HepG2 (cell line): ENCODE measurements at regions not wholly inside any gene's neighbourhood (a gene's known extent, or its start where the extent isn't known, plus 50 kb on each side); places are given as distances from the start of the nearest gene placed in this dataset.

Experiments
- BCLAF1 ChIP-seq: fragments of 450-650 bp; IDR thresholded peaks from 2 replicates; pipeline ENCODE4 v1.6.1; 2017; ENCODE audit warnings: mild to moderate bottlenecking
- ERF ChIP-seq: IDR thresholded peaks from 2 replicates; pipeline ENCODE4 v1.6.1; 2018; ENCODE audit warnings: missing biosample characterization, missing genetic modification reagents
- FOXC1 ChIP-seq: sonication (generic); formaldehyde crosslinking; IDR thresholded peaks from 2 replicates; pipeline ENCODE4 v1.8.0; 2022; ENCODE audit warnings: mild to moderate bottlenecking, missing genetic modification reagents, borderline replicate concordance
- GPN1 ChIP-seq: sonication (generic); formaldehyde crosslinking; IDR thresholded peaks from 2 replicates; pipeline ENCODE4 v1.5.1; 2020; ENCODE audit warnings: missing genetic modification reagents, borderline replicate concordance
- HNRNPLL ChIP-seq: fragments of 200-400 bp; formaldehyde crosslinking; IDR thresholded peaks from 2 replicates; pipeline ENCODE4 v1.6.1; 2017; ENCODE audit warnings: mild to moderate bottlenecking, low read depth, low read length; ENCODE audit not compliant: poor library complexity, severe bottlenecking
- KLF11 ChIP-seq: IDR thresholded peaks from 2 replicates; pipeline ENCODE4 v1.6.1; 2016; ENCODE audit warnings: missing compliant biosample characterization
- SNAI1 ChIP-seq: sonication (generic); formaldehyde crosslinking; IDR thresholded peaks from 2 replicates; pipeline ENCODE4 v1.5.0; 2020; ENCODE audit warnings: mild to moderate bottlenecking, missing genetic modification reagents, borderline replicate concordance
- TFDP1 ChIP-seq: IDR thresholded peaks from 2 replicates; pipeline ENCODE4 v1.6.1; 2016; ENCODE audit warnings: missing compliant biosample characterization, missing genetic modification reagents, borderline replicate concordance
- ZBTB3 ChIP-seq: sonication (generic); formaldehyde crosslinking; IDR thresholded peaks from 2 replicates; pipeline ENCODE4 v1.4.0; 2020; ENCODE audit warnings: low read depth, mild to moderate bottlenecking, moderate library complexity, missing genetic modification reagents, borderline replicate concordance
- ZFP1 ChIP-seq: IDR thresholded peaks from 2 replicates; pipeline ENCODE4 v1.6.1; 2016
- ZMAT5 ChIP-seq: sonication (generic); formaldehyde crosslinking; IDR thresholded peaks from 2 replicates; pipeline ENCODE4 v1.5.0; 2020; ENCODE audit warnings: mild to moderate bottlenecking, low read depth, missing genetic modification reagents, borderline replicate concordance
- ZMYM2 ChIP-seq: sonication (generic); formaldehyde crosslinking; IDR thresholded peaks from 2 replicates; pipeline ENCODE4 v1.8.0; 2022; ENCODE audit warnings: mild to moderate bottlenecking, missing genetic modification reagents
- ZNF142 ChIP-seq: sonication (generic); formaldehyde crosslinking; IDR thresholded peaks from 2 replicates; pipeline ENCODE4 v1.4.0; 2020; ENCODE audit warnings: missing genetic modification reagents
- ZNF766 ChIP-seq: sonication (generic); formaldehyde crosslinking; IDR thresholded peaks from 2 replicates; pipeline ENCODE4 v1.5.0; 2020; ENCODE audit warnings: missing genetic modification reagents, borderline replicate concordance
- ZNF777 ChIP-seq: sonication (generic); formaldehyde crosslinking; IDR thresholded peaks from 2 replicates; pipeline ENCODE4 v1.4.0; 2020; ENCODE audit warnings: missing genetic modification reagents
- ZNF784 ChIP-seq: sonication (generic); formaldehyde crosslinking; IDR thresholded peaks from 2 replicates; pipeline ENCODE4 v1.5.1; 2020; ENCODE audit warnings: missing genetic modification reagents, mild to moderate bottlenecking, borderline replicate concordance
- ZNF816 ChIP-seq: sonication (generic); formaldehyde crosslinking; IDR thresholded peaks from 2 replicates; pipeline ENCODE4 v1.8.0; 2022; ENCODE audit warnings: missing genetic modification reagents, mild to moderate bottlenecking, borderline replicate concordance
- ZNF883 ChIP-seq: sonication (generic); formaldehyde crosslinking; IDR thresholded peaks from 2 replicates; pipeline ENCODE4 v1.5.1; 2020; ENCODE audit warnings: mild to moderate bottlenecking, missing genetic modification reagents; ENCODE audit errors: not compliant biosample characterization
- ZSCAN30 ChIP-seq: sonication (generic); formaldehyde crosslinking; IDR thresholded peaks from 2 replicates; pipeline ENCODE4 v1.5.0; 2020; ENCODE audit warnings: mild to moderate bottlenecking, missing genetic modification reagents

GRCh38 chr1:219310181-219310728 is 136.6 kb downstream of the LYPLAL1 start (continued):
- no peak for TF ChIP-seq BCLAF1
- no peak for TF ChIP-seq KLF11 (CRISPR knock-in tag)
- no peak for TF ChIP-seq HNRNPLL
- no peak for TF ChIP-seq ZNF883 (CRISPR knock-in tag)
- no peak for TF ChIP-seq ZNF766 (CRISPR knock-in tag)
- TF ChIP-seq ZNF142, result no peak
- peak; percentile 85; the same call in 1 of the 2 replicates for TF ChIP-seq ERF (CRISPR knock-in tag)
- TF ChIP-seq ZFP1 (CRISPR knock-in tag), result no peak; the same call in 1 of the 2 replicates
- peak; percentile 47; the same call in 1 of the 2 replicates for TF ChIP-seq TFDP1 (CRISPR knock-in tag)
- no peak; the same call in 1 of the 2 replicates for TF ChIP-seq ZMYM2 (CRISPR knock-in tag)
- TF ChIP-seq ZNF784, result no peak
- TF ChIP-seq ZNF816, result peak; percentile 78; the same call in 1 of the 2 replicates
- no peak for TF ChIP-seq GPN1 (CRISPR knock-in tag)
- no peak for TF ChIP-seq ZBTB3
- TF ChIP-seq ZMAT5 (CRISPR knock-in tag), result no peak
- no peak for TF ChIP-seq FOXC1
- no peak for TF ChIP-seq ZNF777
- no peak for TF ChIP-seq SNAI1 (CRISPR knock-in tag)
- TF ChIP-seq ZSCAN30 (CRISPR knock-in tag), result no peak
